GM12874 (cell line): ENCODE measurements at regions not wholly inside any gene's neighbourhood (a gene's known extent, or its start where the extent isn't known, plus 50 kb on each side); places are given as distances from the start of the nearest gene placed in this dataset.

Experiments
- CTCF ChIP-seq: IDR thresholded peaks from 2 replicates; pipeline ENCODE4 v1.5.1; 2011; ENCODE audit warnings: low read depth, mild to moderate bottlenecking, control low read depth, low read length, moderate library complexity; ENCODE audit not compliant: insufficient read depth

GRCh38 chr20:52805843-52806242, 166.3 kb upstream of the TSHZ2 start:
- TF ChIP-seq CTCF, result no peak

GRCh38 chr20:52805296-52805571, 166.9 kb upstream of the TSHZ2 start:
- TF ChIP-seq CTCF, result no peak

- no peak for TF ChIP-seq CTCF
Measured at GRCh38 chr20:52804497-52805295, 167.5 kb upstream of the TSHZ2 start.

- no peak for TF ChIP-seq CTCF
Measured at GRCh38 chr20:52801628-52802006, 170.5 kb upstream of the TSHZ2 start.

- TF ChIP-seq CTCF, result no peak
Measured at GRCh38 chr20:52800734-52801627, 171.2 kb upstream of the TSHZ2 start.

- TF ChIP-seq CTCF, result no peak
Measured at GRCh38 chr20:52799130-52799529, 173.0 kb upstream of the TSHZ2 start.

GRCh38 chr20:52798124-52798523, 174.0 kb upstream of the TSHZ2 start:
- no peak for TF ChIP-seq CTCF
